ENCODE measurements at regions not wholly inside any gene's neighbourhood (a gene's known extent, or its start where the extent isn't known, plus 50 kb on each side); places are given as distances from the start of the nearest gene placed in this dataset.
A peak's percentile ranks its signal among the peaks of the same experiment; 100 is the strongest.

DNA sequence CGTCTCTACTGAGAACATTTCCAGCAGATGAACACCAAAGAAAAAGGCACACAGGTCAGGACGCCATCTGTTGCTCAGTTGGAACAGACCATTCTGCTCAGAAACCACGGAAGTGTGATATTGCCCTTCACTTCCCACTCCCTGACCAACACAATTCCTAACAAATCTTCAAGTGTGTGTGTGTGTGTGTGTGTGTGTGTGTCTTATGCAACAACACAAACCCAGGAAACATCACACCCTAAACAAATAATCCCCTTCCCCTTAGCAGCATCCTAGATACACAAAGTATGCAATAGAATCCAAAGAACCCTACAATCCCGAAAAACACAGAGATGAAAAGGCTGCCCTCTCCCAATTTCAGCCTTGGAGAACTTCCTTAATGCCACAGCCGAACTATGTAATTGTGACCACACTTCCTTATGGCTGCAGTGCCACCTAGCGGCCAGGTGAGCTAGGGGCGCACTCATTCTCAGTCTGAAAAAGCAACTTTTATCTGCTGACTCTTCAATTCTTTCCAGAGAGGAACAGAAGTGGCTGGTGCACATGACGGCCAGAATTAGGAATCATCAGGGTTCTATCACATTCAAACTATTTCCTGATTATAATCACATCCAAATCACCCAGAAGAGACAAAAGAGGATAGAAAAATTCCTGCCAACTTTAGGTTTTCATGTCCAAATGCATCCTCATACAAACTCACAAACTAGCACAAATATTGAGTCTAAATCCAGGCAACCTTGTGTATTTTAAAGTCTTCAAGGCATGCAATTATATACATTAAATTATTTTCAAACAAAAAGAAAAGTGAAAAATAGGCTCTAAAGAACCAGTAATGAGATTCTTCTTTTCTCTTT, 164.9 kb downstream of the DHX15 start:
- peak; percentile 40 for DNase-seq (ENCODE audit: low read depth)

DNA sequence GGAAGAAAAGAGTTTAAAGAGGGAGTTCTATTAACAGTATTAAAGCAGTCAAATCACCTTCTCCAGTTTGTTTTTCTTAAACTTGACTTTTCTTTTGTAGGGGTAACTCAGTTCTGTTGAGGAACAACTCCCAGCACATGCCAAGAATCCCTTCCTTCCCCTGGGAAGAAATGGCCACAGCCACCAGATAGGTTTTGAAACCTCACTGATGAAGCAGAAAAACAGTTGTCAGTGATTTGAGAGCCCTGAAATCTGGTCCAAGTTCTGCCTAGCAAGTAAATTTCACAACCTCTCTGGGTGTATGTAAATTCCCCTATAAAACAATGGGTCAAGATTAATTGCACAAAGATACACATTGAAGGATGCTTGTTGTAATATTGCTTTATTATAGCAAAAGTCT, 167.1 kb downstream of the DHX15 start:
- DNase-seq (ENCODE audit: low read depth), result no peak

DNA sequence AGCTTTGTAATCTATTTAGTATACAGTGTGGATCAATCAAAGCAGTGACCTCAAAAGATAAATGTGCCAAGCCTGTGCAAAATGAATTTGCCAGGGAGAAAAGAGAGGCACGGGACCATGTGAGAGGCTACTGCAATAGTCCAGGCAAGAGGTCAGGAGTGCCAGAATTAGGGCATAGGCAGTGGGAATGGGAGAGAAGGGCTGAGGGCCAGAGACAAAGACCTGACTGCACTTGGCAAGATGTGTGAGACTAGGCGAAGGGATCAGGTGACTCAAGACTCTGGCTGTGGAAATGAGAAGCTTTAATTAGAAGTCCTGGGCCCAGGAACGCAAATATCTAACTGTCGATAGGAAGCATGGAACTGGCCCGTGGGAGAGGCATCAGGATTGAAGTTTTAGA, 168.1 kb downstream of the DHX15 start:
- no peak for DNase-seq (ENCODE audit: low read depth)

DNA sequence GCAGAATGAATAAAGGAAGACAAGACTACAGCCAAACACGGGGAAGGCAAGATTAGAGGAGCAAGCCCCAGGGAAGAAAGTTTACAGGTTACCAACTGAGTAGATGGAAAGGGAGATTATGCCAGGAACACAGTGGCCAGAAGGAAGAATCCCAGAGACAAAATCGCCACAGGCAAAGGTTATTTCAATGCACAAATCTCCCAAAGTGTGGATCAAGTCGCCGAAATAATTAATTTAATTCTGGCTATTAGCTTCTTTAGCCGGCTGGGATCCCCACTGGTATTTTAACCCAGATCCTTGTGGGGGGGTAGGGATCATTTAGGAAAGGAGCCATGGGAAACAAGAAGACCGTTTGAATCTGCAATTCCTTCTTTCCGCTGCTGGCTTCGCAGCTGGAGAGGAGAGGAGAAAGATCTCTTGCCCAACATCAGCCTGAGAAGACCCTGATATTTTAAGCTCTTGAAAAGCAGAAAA, 171.0 kb downstream of the DHX15 start:
- DNase-seq (ENCODE audit: low read depth), result no peak

DNA sequence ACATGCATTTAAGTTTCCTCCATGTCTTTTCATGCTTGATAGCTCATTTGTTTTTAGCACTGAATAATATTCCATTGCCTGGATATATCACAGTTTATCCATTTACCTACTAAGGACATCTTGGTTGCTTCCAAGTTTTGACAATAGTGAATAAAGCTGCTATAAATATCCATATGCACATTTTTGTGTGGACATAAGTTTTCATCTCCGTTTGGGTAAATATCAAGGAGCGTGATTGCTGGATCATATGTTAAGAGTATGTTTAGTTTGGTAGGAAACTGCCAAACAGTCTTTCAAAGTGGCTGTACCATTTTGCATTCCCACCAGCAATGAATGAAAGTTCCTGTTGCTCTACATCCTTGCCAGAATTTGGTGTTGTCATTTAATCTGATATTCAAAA, 172.5 kb downstream of the DHX15 start:
- DNase-seq (ENCODE audit: low read depth), result no peak

DNA sequence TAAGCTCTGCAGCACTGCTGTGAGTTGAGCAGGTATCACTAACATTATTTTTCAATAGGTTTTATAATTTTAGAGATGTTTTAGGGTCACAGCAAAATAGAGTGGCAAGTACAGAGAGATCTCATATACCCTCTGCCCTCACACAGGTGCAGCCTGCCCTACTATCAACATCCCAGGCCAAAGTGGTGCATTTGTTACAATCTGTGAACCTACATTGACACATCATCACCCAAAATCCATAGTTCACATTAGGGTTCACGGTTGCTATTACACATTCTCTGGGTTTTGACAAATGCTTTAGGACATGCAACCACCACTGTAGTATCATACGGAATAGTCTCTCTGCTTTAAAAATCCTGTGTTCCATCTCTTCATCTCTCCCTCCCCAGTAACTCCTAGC, 173.1 kb downstream of the DHX15 start:
- no peak for DNase-seq (ENCODE audit: low read depth)

DNA sequence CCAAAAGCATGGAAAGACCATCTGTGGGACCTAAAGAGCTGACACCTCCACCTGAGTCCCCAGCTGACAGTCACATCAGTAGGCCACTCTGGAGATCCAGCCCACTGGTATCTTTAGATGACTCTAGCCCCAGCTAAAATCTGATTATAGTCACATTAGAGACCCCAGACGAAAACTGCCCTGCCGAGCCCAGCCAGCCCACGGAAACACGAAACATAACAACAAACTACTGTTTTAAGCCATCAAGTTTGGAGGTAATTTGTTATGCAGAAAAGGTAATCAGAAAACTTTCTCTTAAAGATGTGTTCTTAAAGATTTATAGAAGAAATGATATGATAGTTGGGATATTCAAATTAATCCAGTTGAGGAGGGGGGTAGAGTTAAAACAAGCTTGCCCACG, 175.7 kb downstream of the DHX15 start:
- no peak for DNase-seq (ENCODE audit: low read depth)

DNA sequence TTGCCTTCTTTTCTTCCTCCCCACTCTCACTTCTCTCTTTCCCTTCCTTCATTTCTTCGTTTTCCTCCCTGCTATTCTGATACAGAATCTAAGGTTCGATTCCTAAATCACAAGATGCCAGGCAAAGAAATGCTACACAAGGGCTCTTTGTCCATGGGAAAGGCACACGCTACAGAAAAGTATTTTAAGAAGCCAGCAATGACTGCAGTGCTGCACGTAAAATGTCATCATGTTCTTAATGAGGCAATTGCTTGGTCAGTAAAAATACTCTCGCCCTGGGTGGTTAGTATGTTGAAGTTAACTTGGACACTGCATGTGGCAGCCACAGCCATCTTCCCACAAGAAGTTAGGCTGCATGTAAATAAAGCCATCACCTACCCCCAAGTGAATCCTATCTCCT, 178.4 kb downstream of the DHX15 start:
- no peak for DNase-seq (ENCODE audit: low read depth)

DNA sequence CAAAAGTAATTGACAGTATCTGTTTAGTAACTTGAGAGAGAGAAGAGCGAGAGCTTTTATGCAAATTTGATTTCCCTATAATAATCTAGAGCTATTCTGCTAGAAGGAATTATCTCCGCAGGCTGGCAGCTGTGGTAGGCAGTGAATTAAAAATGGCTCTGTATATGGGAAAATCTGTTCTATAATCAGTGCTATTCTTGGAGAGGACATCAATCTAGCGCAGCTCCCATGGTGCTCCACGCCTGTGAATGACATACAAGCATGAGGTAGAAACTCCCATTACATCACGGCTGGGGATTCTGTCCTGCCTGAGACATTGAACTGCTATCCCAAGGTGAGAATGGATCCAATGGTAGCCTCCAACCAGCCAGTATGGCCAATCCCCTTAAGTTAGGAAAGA, 179.0 kb downstream of the DHX15 start:
- DNase-seq (ENCODE audit: low read depth), result no peak

DNA sequence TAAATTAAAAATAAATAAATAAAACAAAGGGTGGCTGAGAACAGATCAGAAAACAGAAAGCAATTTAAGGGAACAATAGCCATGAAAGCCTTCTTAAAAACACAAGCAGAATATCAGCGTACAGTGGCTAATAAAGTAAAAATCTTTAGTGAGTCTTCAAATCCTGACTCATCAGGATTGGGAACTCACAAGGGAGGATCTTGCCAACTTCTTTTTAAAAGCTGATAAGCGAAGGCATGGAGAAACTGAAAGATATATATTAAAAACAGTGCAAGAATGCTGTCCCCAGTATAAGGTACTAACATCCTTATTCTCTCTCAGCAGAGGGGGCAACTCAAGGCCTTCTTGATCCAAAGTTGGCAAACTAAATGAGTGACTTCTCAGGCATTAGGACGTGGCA, 180.1 kb downstream of the DHX15 start:
- DNase-seq (ENCODE audit: low read depth), result no peak

DNA sequence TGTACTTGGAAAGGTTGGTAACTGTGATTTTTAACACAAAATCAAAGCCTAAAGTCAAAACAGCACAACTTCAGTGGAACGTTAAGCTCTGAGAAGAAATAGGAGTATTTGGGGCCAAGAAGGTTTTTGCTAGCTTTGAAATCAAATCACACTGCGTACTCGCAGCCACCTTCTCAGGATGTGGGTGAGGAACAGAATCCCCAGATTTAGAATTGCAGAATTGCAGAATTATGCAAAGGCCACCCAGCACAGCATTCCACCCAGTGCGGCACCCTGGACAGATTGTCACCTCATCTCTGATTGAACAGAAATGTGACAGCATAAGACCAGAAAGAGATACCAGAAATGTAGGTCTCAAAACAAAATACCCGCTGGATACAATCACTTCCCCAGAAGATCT, 181.1 kb downstream of the DHX15 start:
- DNase-seq (ENCODE audit: low read depth), result no peak

DNA sequence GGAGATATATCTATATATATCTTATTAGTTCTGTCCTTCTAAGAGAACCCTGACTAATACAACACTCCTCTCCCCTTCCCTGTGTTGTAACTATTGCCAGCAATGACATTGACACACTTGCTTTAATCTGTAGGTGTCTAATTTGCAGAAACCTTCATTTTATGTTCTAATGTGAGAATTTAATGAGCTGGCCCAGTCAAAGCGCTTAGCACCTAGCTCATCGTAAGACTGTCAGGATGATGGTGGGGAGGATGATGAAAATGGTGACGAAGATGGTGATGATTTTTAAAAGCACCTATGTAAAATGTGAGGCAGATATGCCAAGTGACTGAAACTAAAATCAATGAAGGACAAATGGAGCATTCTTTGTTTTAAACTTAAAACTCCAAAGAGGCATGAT, 183.8 kb downstream of the DHX15 start:
- no peak for DNase-seq (ENCODE audit: low read depth)

DNA sequence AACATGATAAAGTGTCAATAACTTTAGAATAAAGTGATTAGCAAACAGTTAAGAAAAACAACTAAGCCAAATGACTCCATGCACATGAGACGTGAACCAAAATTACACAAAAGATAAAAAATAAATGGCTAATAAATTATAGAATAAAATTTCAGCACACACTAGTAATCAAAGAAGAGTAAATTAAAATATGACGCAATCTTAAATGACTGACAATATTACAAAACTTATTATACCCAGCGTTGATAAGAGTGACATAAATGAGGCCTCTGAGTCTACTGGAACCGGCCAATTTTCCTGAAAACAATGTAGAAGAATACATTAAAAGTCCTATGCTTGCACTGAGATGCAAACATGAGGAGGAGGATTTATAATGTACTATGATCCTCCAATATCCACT, 187.4 kb downstream of the DHX15 start:
- no peak for DNase-seq (ENCODE audit: low read depth)

DNA sequence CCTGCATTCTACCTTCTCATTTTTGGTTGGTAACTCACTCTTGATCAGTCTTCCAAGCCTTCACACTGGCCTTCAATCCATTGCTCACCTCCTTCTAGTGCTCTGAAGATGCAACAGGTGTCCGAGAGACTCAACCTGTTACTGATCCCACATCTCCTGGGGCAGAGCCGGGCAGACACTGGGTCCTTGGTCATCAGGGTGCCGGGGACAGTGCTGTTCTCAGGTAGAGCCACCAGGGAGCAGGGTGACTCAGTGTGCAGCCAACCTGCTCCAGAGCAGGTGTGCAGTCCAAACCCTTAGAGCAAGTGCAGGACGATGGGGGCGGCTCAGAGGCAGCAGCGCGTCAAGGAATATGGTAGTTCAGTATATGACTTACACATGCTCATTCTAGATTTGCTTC, 188.4 kb downstream of the DHX15 start:
- no peak for DNase-seq (ENCODE audit: low read depth)

DNA sequence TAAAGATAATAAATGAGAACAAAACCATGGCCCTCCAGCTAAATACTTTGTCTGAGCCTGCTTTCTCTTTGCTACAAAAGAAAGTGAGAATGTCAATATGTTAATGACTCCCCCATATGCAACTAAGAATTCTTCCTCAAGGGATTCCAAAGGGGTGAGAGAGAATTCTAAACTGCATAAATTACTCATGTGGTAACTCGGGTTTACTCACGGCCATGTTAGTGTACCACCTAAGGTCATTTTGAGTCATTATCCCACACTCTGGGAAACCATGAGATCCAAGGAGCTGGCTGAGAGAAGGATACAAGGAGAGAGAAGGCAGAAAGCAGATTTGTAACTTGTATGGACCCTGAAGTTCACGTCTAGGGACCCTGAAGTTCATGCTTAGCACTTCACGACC, 190.3 kb downstream of the DHX15 start:
- no peak for DNase-seq (ENCODE audit: low read depth)

DNA sequence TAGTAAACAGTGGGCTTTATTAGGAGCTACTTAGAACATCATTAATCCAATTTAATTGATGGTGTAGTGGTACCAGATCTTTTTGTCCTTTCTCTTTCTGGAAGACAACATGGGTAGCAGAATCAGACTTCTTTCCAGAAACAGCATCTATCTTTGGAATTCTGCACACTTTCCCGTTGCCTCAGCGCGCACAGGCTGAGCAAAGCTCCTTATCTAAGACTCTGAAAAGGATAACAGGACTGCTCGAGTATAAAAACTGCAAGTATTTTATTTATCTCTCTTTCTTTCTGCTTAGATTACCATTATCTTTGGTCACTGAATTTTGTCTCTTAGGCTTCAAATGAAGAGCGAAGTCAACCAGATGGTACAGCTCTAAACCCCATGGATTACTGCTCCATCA, 191.7 kb downstream of the DHX15 start:
- DNase-seq (ENCODE audit: low read depth), result no peak

DNA sequence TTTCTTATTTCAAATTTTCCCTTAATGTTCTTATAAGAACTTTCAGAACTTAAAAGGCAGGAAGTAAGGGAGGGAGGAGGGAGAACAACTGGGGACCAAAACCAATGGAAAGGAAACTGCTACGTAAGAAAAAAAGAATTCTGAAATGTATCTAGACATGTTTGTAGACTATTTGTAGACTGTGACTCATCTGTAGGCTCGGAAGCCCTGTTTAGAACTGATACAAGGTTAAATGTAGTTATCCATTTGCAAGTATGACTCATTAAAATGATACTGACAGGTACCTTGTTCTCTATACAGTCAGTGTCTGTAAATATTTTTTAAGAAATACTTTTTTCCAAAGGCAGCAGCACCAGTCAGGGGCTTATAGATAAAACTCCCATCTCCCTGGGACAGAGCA, 202.0 kb downstream of the DHX15 start:
- DNase-seq (ENCODE audit: low read depth), result no peak

DNA sequence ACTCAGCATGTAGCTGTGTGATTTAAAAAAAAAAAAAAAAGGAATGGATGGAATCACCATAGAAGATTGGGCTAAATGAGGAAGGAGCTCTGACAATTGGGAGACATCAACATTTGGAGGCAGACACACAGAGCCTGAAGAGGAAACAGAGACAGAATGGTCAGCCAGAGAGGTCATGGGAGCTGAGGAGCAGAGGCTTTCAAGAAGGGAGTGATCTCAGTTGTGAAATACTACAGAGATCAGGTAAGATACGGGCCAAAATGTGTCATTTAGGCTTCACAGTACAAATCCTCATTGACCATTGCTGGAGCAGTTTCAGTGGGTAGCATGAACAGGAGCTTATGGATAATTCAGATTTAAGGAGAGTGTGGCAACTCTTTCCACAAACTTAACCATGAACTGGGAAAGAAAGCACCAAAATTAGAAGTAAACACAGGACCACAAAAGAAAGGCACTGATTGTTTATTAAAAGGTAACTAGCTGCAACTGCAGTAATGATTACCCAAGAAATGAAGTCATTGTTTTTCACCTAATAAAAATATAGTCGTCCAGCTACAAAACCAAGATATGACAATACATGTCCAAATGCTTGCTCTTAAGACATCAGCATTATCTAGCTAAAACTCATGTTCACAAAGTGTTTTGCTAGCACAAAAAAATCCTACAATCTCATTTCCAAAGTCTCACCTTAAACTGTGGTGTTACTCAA, 203.2 kb downstream of the DHX15 start:
- DNase-seq (ENCODE audit: low read depth), result no peak

DNA sequence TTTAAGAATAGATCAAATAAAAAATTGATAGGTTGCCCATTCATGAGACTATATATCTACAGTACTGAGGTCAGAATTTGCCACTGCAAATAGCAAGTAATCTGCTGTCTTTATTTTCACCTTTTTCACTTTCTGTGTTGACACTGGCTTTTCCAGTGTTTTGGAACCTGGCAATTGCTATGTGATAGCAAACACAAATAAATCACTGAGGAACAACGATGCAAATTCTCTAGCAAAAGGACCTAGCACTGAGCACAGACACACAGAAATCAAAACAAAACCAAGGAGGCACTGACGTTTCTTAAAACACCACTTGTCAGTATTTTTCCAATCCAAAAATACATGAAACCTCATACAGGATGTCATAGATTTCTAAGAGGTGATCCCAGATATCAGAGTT, 210.7 kb downstream of the DHX15 start:
- no peak for DNase-seq (ENCODE audit: low read depth)

DNA sequence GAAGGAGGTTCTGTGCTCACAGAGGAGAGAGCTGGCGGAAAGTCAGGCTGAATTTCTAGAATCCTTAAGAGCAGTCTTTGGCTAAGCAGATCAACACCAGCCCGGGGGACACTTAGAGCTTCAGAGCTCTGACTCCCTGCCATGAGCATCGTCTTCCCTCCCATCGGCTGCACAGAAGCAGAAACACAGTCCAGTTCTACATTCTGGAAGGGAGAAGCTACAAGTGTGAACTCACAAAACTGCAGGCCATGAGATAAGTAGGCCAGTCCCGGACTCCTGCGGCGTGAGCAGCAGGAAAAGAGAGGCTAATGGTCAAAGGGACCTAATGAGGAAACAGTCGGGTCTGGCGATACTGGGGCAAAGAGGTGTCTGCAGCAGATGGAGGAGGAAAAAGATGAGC, 211.5 kb downstream of the DHX15 start:
- no peak for DNase-seq (ENCODE audit: low read depth)

DNA sequence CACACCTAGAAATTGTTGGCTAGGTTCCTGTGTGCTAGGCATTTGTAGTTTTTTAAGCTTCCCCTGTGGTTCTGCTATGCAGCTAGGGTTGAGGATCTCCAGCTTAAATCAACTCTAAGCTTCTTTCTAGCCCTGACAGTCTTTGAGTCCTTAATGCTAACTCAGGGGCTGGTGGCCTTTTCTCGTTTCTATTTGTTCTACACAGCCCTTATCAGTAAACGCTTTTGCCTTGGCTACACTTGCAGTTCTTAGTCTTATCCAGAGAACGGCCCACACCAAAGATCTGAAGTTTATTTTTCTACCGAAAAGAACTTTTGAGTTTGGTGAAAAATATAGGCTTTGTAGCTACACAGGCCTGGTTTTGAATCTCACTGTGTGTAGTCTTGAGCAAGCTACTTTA, 212.0 kb downstream of the DHX15 start:
- no peak for DNase-seq (ENCODE audit: low read depth)

DNA sequence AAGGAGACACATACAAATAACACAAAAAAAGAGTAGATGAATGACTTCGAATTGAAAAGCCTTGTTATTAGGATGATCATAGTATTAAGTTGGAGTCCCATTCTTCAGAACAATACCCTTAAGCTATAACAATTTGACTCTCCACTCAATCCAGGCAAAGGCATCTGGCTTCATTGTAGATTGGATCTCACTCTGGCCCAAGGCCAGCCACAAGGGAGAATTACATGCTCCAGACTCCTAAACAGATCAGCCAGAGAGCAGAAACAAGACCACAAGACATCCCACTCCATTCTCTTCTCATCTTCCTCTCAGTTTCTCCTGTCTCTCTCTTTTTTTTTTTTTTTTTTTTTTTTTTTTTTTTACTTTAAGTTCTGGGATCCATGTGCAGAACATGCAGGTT, 213.9 kb downstream of the DHX15 start:
- no peak for DNase-seq (ENCODE audit: low read depth)

DNA sequence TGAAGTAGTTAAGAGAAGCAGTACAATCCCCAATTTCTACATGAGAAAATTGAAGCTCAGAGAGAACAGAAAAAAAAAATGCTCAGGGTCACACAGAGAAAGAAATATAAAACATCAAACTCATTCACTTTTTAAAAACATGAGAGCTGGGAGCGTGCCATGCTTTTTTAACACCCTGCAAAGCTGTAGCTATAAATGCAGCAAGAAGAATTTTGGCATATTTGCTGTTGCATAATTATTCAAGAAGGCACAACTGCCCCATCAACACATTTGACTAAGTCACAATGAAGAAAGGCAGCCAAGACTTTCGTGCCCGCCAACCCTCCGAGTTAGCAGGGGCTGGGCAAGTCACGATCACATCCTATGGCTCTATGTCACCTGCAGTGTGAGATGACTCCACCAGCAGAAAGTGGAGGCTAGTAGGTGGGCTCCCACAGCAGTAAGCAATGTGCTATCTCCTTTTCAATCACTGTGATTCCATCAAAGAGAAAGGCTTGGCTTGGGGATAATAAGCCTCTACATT, 214.8 kb downstream of the DHX15 start:
- DNase-seq (ENCODE audit: low read depth), result no peak
